HG02970 (cell line): ENCODE measurements at regions not wholly inside any gene's neighbourhood (a gene's known extent, or its start where the extent isn't known, plus 50 kb on each side); places are given as distances from the start of the nearest gene placed in this dataset.
"Not testable (repeated sequence)": the region's sequence is repeated elsewhere in the genome, so short reads cannot be mapped to it uniquely, and the experiment has no call there.

Experiments used
- ATAC-seq: cut with Tn5 transposase; IDR thresholded peaks from one replicate; pipeline ENCODE4 v1.9.1; 2021; ENCODE audit warnings: mild to moderate bottlenecking, moderate library complexity, moderate number of reproducible peaks; ENCODE audit not compliant: unreplicated experiment, low FRiP score

GRCh38 chr16:65832679-65833078 lies 533.8 kb upstream of the CDH5 start:
- no peak for ATAC-seq

GRCh38 chr16:65831903-65832666 lies 534.4 kb upstream of the CDH5 start:
- no peak for ATAC-seq

GRCh38 chr16:65829076-65829475 lies 537.4 kb upstream of the CDH5 start:
- ATAC-seq = no peak

- no peak for ATAC-seq
These were observed 538.2 kb upstream of the CDH5 start for GRCh38 chr16:65828296-65828695.

GRCh38 chr16:65827231-65827630 lies 539.3 kb upstream of the CDH5 start:
- ATAC-seq = no peak

- no peak for ATAC-seq
These were observed 541.2 kb upstream of the CDH5 start for GRCh38 chr16:65825191-65825856.

GRCh38 chr16:65822148-65822547 lies 544.3 kb upstream of the CDH5 start:
- no peak for ATAC-seq

- no peak for ATAC-seq
These were observed 547.2 kb upstream of the CDH5 start for GRCh38 chr16:65819136-65819898.

- ATAC-seq = no peak
These were observed 548.7 kb upstream of the CDH5 start for GRCh38 chr16:65817799-65818198.

- no peak for ATAC-seq
These were observed 549.4 kb upstream of the CDH5 start for GRCh38 chr16:65817066-65817465.

GRCh38 chr16:65816556-65816955 lies 549.9 kb upstream of the CDH5 start:
- ATAC-seq = no peak

- no peak for ATAC-seq
These were observed 550.8 kb upstream of the CDH5 start for GRCh38 chr16:65815707-65816106.

- ATAC-seq = not testable (repeated sequence)
These were observed 552.6 kb upstream of the CDH5 start for GRCh38 chr16:65813879-65814278.

- ATAC-seq = no peak
These were observed 556.9 kb upstream of the CDH5 start for GRCh38 chr16:65809627-65810026.

GRCh38 chr16:65808790-65809189 lies 557.7 kb upstream of the CDH5 start:
- ATAC-seq = no peak

GRCh38 chr16:65807858-65808257 lies 558.6 kb upstream of the CDH5 start:
- ATAC-seq = no peak

GRCh38 chr16:65805704-65806103 lies 560.8 kb upstream of the CDH5 start:
- ATAC-seq = not testable (repeated sequence)

- no peak for ATAC-seq
These were observed 570.0 kb upstream of the CDH5 start for GRCh38 chr16:65796481-65796880.

- ATAC-seq = no peak
These were observed 571.5 kb upstream of the CDH5 start for GRCh38 chr16:65794973-65795372.

- ATAC-seq = no peak
These were observed 572.7 kb upstream of the CDH5 start for GRCh38 chr16:65793781-65794180.

GRCh38 chr16:65790768-65791167 lies 575.7 kb upstream of the CDH5 start:
- ATAC-seq = no peak
